SK-N-SH treated with all-trans-retinoic acid at 6 μM for 48 hours (cell line): ENCODE measurements at regions not wholly inside any gene's neighbourhood (a gene's known extent, or its start where the extent isn't known, plus 50 kb on each side); places are given as distances from the start of the nearest gene placed in this dataset.

Experiments used
- ATAC-seq: fragments of 200-7000 bp; cut with Tn5 transposase; 3 replicates; pipeline ENCODE4 v1.9.1; 2020; ENCODE audit warnings: mild to moderate bottlenecking, moderate library complexity
- ARNTL ChIP-seq: fragments of 450-650 bp; formaldehyde crosslinking; IDR thresholded peaks from 2 replicates; pipeline ENCODE4 v1.5.0; 2020; ENCODE audit warnings: low read depth, mild to moderate bottlenecking, moderate library complexity, borderline replicate concordance
- CSDC2 ChIP-seq: fragments of 250-450 bp; sonication (Bioruptor Pico); IDR thresholded peaks from 2 replicates; pipeline ENCODE4 v1.5.0; 2020; ENCODE audit warnings: mild to moderate bottlenecking, moderate library complexity
- ESRRG ChIP-seq: fragments of 250-450 bp; sonication (Bioruptor Pico); IDR thresholded peaks from 2 replicates; pipeline ENCODE4 v1.6.1; 2021; ENCODE audit warnings: mild to moderate bottlenecking
- GLIS3 ChIP-seq: fragments of 250-450 bp; sonication (Bioruptor Pico); IDR thresholded peaks from 2 replicates; pipeline ENCODE4 v1.5.0; 2020; ENCODE audit warnings: mild to moderate bottlenecking, moderate library complexity
- ISL1 ChIP-seq: fragments of 250-450 bp; sonication (Bioruptor Pico); IDR thresholded peaks from 2 replicates; pipeline ENCODE4 v2.1.2; 2022; ENCODE audit warnings: mild to moderate bottlenecking, moderate library complexity
- OSR1 ChIP-seq: fragments of 250-450 bp; sonication (Bioruptor Pico); IDR thresholded peaks from 2 replicates; pipeline ENCODE4 v1.8.0; 2022; ENCODE audit warnings: moderate library complexity, mild to moderate bottlenecking, inconsistent platforms
- PPARA ChIP-seq: fragments of 250-450 bp; sonication (Bioruptor Pico); IDR thresholded peaks from 2 replicates; pipeline ENCODE4 v1.5.0; 2020; ENCODE audit warnings: mild to moderate bottlenecking, borderline replicate concordance
- RARB ChIP-seq: fragments of 250-450 bp; sonication (Bioruptor Pico); IDR thresholded peaks from 2 replicates; pipeline ENCODE4 v1.8.0; 2021; ENCODE audit warnings: mild to moderate bottlenecking, moderate library complexity
- SNAI2 ChIP-seq: fragments of 250-450 bp; sonication (Bioruptor Pico); IDR thresholded peaks from 2 replicates; pipeline ENCODE4 v1.5.0; 2020; ENCODE audit warnings: mild to moderate bottlenecking, moderate library complexity
- TCF4 ChIP-seq: fragments of 250-450 bp; sonication (Bioruptor Pico); IDR thresholded peaks from 2 replicates; pipeline ENCODE4 v1.8.0; 2021; ENCODE audit warnings: mild to moderate bottlenecking, moderate library complexity, borderline replicate concordance
- TOX ChIP-seq: fragments of 250-450 bp; sonication (Bioruptor Pico); IDR thresholded peaks from 2 replicates; pipeline ENCODE4 v1.8.0; 2021; ENCODE audit warnings: mild to moderate bottlenecking, moderate library complexity, borderline replicate concordance
- ZC3H10 ChIP-seq: fragments of 250-450 bp; sonication (Bioruptor Pico); IDR thresholded peaks from 2 replicates; pipeline ENCODE4 v1.5.1; 2021; ENCODE audit warnings: mild to moderate bottlenecking, moderate library complexity
- ZFP30 ChIP-seq: fragments of 450-650 bp; formaldehyde crosslinking; IDR thresholded peaks from 2 replicates; pipeline ENCODE4 v1.5.0; 2022; ENCODE audit warnings: mild to moderate bottlenecking, moderate library complexity
- ZNF565 ChIP-seq: fragments of 450-650 bp; formaldehyde crosslinking; conservative IDR thresholded peaks from 2 replicates; pipeline ENCODE4 v1.5.0; 2020; ENCODE audit warnings: low read depth, mild to moderate bottlenecking, moderate library complexity
- ZNF70 ChIP-seq: fragments of 450-650 bp; formaldehyde crosslinking; IDR thresholded peaks from 2 replicates; pipeline ENCODE4 v1.5.0; 2020; ENCODE audit warnings: mild to moderate bottlenecking, moderate library complexity
- ZNF8 ChIP-seq: fragments of 450-650 bp; formaldehyde crosslinking; IDR thresholded peaks from 2 replicates; pipeline ENCODE4 v1.5.0; 2020; ENCODE audit warnings: mild to moderate bottlenecking, moderate library complexity
- TF ChIP-seq, protein P1 (sequence below): fragments of 250-450 bp; sonication (Bioruptor Pico); IDR thresholded peaks from 2 replicates; pipeline ENCODE4 v1.5.1; 2020; ENCODE audit warnings: low read depth, mild to moderate bottlenecking, moderate library complexity
- TF ChIP-seq, protein P2 (sequence below): fragments of 250-450 bp; sonication (Bioruptor Pico); IDR thresholded peaks from 2 replicates; pipeline ENCODE4 v1.8.0; 2020; ENCODE audit warnings: mild to moderate bottlenecking, moderate library complexity, borderline replicate concordance
- TF ChIP-seq, protein P3 (sequence below): fragments of 250-450 bp; sonication (Bioruptor Pico); IDR thresholded peaks from 2 replicates; pipeline ENCODE4 v1.8.0; 2021; ENCODE audit warnings: low read depth, mild to moderate bottlenecking, moderate library complexity, borderline replicate concordance
- TF ChIP-seq, protein P4 (sequence below): fragments of 250-450 bp; sonication (Bioruptor Pico); IDR thresholded peaks from 2 replicates; pipeline ENCODE4 v1.5.1; 2021; ENCODE audit warnings: mild to moderate bottlenecking, moderate library complexity

DNA sequence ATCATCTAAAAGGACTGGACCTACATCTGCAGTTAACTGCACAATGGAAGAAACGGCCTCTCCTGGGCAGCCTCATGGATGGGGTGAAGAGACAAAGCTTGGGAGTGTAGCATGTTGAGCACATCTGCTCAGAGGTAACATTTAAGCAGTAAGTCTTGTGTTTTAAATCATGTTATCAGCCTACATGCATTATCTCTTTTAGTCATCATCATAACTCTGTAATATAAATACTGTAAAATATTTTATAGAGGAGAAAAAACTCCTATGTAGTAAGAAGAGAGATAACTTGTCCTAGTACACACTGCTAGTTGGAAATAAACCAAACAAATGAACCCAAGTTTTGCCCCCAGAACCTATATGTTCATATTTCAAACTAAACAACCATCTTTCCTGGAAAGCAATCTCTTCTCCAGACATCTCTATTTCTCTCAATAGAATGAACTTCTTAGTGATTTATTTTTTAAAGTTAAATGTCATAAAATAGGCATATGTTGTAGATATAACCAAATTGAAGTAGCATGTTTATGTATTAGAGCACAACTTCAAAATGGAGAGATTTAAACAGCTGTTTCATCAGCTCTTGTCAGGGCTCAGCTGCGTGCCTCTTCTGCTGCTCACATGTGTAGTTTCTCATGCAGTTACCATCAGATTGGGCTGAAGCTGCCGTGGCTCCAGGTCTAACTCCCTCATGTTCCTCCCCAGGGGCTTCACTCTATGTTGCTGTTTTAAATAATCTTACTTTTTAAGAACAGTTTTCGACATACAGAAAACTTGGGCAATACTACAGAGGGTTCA, 581.8 kb upstream of the ZFP42 start:
- no peak for TF ChIP-seq ZNF8 (CRISPR knock-in tag)
- no peak for TF ChIP-seq OSR1 (CRISPR knock-in tag)
- TF ChIP-seq, protein P1, sequence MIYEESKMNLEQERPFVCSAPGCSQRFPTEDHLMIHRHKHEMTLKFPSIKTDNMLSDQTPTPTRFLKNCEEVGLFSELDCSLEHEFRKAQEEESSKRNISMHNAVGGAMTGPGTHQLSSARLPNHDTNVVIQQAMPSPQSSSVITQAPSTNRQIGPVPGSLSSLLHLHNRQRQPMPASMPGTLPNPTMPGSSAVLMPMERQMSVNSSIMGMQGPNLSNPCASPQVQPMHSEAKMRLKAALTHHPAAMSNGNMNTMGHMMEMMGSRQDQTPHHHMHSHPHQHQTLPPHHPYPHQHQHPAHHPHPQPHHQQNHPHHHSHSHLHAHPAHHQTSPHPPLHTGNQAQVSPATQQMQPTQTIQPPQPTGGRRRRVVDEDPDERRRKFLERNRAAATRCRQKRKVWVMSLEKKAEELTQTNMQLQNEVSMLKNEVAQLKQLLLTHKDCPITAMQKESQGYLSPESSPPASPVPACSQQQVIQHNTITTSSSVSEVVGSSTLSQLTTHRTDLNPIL (CRISPR knock-in tag) = no peak
- TF ChIP-seq CSDC2 (CRISPR knock-in tag) = no peak
- no peak for TF ChIP-seq ZC3H10 (CRISPR knock-in tag)
- TF ChIP-seq TCF4 (CRISPR knock-in tag) = no peak
- no peak for TF ChIP-seq ZNF565
- no peak for TF ChIP-seq RARB (CRISPR knock-in tag)
- TF ChIP-seq, protein P2, sequence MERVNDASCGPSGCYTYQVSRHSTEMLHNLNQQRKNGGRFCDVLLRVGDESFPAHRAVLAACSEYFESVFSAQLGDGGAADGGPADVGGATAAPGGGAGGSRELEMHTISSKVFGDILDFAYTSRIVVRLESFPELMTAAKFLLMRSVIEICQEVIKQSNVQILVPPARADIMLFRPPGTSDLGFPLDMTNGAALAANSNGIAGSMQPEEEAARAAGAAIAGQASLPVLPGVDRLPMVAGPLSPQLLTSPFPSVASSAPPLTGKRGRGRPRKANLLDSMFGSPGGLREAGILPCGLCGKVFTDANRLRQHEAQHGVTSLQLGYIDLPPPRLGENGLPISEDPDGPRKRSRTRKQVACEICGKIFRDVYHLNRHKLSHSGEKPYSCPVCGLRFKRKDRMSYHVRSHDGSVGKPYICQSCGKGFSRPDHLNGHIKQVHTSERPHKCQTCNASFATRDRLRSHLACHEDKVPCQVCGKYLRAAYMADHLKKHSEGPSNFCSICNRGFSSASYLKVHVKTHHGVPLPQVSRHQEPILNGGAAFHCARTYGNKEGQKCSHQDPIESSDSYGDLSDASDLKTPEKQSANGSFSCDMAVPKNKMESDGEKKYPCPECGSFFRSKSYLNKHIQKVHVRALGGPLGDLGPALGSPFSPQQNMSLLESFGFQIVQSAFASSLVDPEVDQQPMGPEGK (CRISPR knock-in tag) = no peak
- no peak for TF ChIP-seq SNAI2 (CRISPR knock-in tag)
- TF ChIP-seq ARNTL (CRISPR knock-in tag) = no peak
- TF ChIP-seq, protein P3, sequence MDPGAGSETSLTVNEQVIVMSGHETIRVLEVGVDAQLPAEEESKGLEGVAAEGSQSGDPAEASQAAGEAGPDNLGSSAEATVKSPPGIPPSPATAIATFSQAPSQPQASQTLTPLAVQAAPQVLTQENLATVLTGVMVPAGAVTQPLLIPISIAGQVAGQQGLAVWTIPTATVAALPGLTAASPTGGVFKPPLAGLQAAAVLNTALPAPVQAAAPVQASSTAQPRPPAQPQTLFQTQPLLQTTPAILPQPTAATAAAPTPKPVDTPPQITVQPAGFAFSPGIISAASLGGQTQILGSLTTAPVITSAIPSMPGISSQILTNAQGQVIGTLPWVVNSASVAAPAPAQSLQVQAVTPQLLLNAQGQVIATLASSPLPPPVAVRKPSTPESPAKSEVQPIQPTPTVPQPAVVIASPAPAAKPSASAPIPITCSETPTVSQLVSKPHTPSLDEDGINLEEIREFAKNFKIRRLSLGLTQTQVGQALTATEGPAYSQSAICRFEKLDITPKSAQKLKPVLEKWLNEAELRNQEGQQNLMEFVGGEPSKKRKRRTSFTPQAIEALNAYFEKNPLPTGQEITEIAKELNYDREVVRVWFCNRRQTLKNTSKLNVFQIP = no peak
- TF ChIP-seq ZFP30 = no peak
- TF ChIP-seq, protein P4, sequence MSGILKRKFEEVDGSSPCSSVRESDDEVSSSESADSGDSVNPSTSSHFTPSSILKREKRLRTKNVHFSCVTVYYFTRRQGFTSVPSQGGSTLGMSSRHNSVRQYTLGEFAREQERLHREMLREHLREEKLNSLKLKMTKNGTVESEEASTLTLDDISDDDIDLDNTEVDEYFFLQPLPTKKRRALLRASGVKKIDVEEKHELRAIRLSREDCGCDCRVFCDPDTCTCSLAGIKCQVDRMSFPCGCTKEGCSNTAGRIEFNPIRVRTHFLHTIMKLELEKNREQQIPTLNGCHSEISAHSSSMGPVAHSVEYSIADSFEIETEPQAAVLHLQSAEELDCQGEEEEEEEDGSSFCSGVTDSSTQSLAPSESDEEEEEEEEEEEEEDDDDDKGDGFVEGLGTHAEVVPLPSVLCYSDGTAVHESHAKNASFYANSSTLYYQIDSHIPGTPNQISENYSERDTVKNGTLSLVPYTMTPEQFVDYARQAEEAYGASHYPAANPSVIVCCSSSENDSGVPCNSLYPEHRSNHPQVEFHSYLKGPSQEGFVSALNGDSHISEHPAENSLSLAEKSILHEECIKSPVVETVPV (CRISPR knock-in tag) = no peak
- no peak for TF ChIP-seq ESRRG
- ATAC-seq = no peak

DNA sequence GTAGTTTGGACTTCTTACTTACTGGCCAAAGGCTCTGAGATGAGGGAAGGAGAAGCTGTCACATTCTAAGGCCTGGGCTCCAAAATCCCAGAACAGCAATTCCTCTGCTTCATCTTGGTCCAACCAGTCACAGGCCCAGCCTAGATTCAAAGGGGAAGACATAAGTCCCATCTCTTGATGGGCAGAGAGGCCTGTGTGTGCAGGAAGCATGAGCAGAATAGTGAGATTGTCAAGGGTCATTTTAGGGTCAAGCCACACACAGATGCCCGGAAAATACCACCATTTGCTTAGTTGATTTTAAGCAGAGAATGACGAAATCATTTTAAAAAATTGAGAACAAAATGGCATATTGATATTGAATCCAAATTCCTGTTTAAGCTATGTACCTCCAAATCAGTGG, 580.9 kb upstream of the ZFP42 start:
- TF ChIP-seq ZNF8 (CRISPR knock-in tag) = no peak
- no peak for TF ChIP-seq CSDC2 (CRISPR knock-in tag)
- no peak for TF ChIP-seq OSR1 (CRISPR knock-in tag)
- no peak for TF ChIP-seq RARB (CRISPR knock-in tag)
- TF ChIP-seq, protein P2 (CRISPR knock-in tag) = no peak
- no peak for TF ChIP-seq GLIS3 (CRISPR knock-in tag)
- TF ChIP-seq ZFP30 = no peak
- TF ChIP-seq TCF4 (CRISPR knock-in tag) = no peak
- no peak for TF ChIP-seq TOX (CRISPR knock-in tag)
- TF ChIP-seq ZNF70 (CRISPR knock-in tag) = no peak
- TF ChIP-seq, protein P4 (CRISPR knock-in tag) = no peak
- no peak for TF ChIP-seq PPARA (CRISPR knock-in tag)
- TF ChIP-seq ESRRG = no peak
- no peak for TF ChIP-seq ISL1 (CRISPR knock-in tag)
- TF ChIP-seq, protein P1 (CRISPR knock-in tag) = no peak
- no peak for TF ChIP-seq ZC3H10 (CRISPR knock-in tag)
- TF ChIP-seq, protein P3 = no peak
- TF ChIP-seq ARNTL (CRISPR knock-in tag) = no peak
- ATAC-seq = no peak
